ENCODE measurements at regions not wholly inside any gene's neighbourhood (a gene's known extent, or its start where the extent isn't known, plus 50 kb on each side); places are given as distances from the start of the nearest gene placed in this dataset.
"Not testable (repeated sequence)": the region's sequence is repeated elsewhere in the genome, so short reads cannot be mapped to it uniquely, and the experiment has no call there.

- DNase-seq (ENCODE audit: low spot score) = no peak
These were observed 197.8 kb downstream of the MEMO1 start for GRCh38 chr2:31813016-31813415.

DNA sequence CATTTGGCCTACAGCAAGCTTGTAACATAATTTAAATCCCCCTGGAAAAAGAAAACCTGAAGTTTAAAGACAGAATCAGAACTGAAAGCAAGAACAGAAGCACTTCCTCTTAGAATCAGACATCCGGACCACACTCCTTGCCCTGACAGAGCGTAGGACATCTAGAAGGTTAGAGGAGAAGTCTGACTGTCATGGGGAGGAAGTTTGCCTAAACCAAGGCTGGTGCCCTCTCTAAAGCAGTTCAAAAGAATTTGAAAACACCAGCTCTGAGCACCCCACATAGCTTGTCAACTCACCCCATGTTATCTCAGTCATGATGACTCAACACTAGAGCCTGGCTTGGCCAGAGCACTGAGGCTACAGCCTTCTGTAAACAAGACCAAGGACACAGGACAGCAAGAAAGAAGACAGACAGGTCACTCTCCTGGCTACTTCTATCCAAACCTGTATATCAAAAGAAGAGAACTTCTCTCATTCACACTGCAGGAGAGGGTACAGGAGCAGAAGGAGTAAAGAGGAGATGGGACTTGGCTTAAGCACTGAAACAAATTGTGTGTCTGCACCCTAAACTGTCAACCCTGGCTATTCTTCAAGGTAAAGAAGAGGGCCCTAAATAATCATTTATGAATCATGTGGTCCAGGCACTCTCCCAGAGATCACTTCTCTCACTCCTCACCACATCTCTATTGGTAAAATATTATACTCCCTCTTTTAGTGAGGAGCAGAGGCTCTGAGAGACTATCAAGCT, 198.6 kb downstream of the MEMO1 start:
- DNase-seq (ENCODE audit: low spot score) = peak; percentile 19

DNA sequence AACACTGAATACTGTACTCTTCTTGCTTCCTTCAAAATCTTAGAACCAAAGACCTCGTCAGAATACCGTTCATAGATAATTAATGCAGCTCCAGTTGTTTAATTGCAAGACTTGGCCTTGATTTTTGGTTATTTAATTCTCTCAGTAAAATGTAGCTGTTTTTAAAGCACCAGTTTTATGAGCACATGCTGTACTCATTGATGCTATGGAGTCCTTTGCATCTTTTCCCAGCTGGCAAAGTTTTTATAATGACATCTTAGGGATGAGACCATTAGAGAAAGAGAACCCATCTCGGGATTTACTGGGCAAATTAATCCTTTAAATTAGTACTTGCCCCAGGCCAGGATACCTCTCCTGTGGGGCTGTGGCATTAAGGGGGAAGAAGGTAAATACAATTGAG, 199.3 kb downstream of the MEMO1 start:
- DNase-seq (ENCODE audit: low spot score) = no peak

- no peak for DNase-seq (ENCODE audit: low spot score)
These were observed 200.4 kb downstream of the MEMO1 start for GRCh38 chr2:31810200-31810917.

DNA sequence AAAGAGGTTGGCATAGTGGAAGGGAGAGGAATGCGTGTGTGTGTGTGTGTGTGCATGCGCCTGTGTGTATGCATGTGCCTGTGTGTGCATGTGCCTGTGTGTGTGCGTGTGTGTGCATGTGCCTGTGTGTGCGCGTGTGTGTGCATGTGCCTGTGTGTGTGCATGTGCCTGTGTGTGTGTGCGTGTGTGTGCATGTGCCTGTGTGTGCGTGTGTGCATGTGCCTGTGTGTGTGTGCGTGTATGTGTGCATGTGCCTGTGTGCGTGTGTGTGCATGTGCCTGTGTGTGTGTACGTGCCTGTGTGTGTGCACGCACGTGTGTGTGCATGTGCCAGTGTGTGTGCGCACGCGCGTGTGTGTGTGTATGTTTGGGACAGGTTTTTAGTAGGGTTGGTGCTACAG, 205.1 kb downstream of the MEMO1 start:
- no peak for DNase-seq (ENCODE audit: low spot score)

- not testable (repeated sequence) for DNase-seq (ENCODE audit: low spot score)
These were observed 207.2 kb downstream of the MEMO1 start for GRCh38 chr2:31803481-31804153.

GRCh38 chr2:31802711-31803110, 208.1 kb downstream of the MEMO1 start:
- DNase-seq (ENCODE audit: low spot score) = no peak

DNA sequence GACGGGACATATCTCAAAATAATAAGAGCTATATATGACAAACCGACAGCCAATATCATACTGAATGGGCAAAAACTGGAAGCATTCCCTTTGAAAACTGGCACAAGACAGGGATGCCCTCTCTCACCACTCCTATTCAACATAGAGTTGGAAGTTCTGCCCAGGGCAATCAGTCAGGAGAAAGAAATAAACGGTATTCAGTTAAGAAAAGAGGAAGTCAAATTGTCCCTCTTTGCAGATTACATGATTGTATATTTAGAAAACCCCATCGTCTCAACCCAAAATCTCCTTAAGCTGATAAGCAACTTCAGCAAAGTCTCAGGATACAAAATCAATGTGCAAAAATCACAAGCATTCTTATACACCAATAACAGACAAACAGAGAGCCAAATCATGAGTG, 211.5 kb downstream of the MEMO1 start:
- DNase-seq (ENCODE audit: low spot score) = not testable (repeated sequence)

GRCh38 chr2:31788273-31788672, 207.5 kb upstream of the SRD5A2 start:
- no peak for DNase-seq (ENCODE audit: low spot score)

DNA sequence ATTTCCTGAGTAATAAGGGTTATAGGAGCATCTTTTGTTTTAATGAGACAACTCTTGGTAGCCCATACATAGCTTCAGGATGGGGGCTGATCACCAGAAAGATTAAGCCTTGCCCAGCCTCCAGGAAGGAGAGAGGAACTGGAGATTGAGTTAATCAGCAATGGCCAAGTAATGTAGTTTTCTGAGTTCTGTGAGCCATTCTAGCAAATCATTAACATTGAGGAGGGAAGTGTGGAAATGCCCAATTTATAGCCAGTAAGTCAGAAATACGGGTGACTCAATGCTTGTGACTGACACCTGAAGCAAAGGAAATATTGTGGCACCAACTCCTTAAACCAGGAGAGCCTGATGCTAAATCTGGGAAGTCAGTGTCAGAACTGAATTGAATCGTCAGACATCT, 205.1 kb upstream of the SRD5A2 start:
- no peak for DNase-seq (ENCODE audit: low spot score)

GRCh38 chr2:31784868-31785267, 204.1 kb upstream of the SRD5A2 start:
- no peak for DNase-seq (ENCODE audit: low spot score)

GRCh38 chr2:31783446-31784091, 202.8 kb upstream of the SRD5A2 start:
- DNase-seq (ENCODE audit: low spot score) = not testable (repeated sequence)

DNA sequence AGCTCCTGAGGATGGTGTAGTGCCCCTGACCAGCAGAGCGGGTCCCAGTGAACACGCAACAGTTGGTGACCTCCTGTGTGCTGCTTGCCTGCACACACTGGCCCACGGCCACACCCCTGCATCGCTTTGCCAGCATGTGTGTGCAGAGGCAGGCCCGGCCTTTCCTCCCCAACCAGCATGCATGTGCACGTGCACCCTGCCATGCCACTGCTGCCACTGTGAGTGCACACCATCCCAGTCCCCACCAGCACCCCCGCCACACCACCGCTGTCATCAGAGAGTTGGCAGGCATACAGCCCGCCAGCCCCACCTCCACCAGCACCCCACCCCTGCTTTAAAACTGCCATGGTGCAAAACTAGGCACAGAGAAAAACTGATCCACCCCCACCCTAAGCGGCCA, 197.4 kb upstream of the SRD5A2 start:
- no peak for DNase-seq (ENCODE audit: low spot score)

- DNase-seq (ENCODE audit: low spot score) = no peak
These were observed 190.0 kb upstream of the SRD5A2 start for GRCh38 chr2:31770741-31771140.

DNA sequence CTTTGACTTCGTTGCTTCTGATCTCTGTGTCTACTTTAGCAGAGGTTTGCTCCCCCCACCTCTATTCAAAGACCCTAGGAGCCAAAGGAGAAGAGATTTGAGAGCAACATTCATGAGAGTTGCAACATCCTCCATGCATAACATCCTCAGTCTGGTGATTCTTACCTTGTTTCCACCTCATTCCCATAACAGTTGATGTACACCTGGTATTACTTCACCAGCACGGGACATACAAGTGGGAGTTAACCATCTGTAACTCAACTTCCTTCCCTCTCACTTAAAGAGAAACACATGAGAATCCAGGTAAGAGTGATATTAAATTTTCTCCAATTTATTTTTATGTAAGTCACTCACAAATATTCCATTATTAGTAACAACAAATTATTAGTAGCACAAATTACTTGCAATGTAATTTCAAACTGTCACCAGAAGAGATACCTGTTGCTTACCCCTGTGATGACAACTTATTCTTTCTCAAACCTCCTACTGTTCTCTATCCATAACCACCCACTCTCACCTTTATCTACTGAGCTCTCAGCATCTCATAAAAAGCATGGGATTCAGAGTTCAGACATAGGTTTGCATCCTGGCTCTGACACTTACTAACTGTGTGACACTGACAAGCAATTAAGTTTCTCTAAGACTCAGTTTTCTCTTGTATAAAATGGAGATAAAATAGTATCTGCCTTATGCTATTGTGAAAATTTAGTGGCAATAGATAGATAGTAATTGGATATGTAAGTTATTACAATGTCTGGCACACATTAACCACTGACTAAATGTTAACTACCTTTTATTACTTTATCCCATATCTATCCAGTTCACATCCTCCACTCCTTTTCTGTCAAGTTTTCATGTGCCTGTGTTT, 184.6 kb upstream of the SRD5A2 start:
- DNase-seq (ENCODE audit: low spot score) = no peak

DNA sequence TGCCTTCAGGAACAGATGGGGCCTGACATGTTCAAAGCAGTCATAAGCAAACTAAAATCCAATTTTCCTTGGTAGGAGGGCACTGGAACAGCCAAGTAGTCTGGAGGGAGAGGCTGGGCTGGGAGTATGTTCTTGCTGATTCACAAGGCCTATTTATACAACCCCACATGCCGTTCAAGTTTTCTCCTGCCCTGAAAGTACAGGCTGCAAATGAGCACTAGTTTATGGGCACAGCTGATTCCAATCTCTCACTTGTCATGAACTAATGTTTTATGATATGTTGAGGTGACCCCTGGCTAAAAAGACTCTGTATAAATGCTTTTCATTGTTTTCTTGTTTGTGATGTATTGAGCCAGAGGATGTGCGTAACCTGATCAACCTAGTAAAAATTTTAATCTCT, 183.4 kb upstream of the SRD5A2 start:
- DNase-seq (ENCODE audit: low spot score) = no peak

DNA sequence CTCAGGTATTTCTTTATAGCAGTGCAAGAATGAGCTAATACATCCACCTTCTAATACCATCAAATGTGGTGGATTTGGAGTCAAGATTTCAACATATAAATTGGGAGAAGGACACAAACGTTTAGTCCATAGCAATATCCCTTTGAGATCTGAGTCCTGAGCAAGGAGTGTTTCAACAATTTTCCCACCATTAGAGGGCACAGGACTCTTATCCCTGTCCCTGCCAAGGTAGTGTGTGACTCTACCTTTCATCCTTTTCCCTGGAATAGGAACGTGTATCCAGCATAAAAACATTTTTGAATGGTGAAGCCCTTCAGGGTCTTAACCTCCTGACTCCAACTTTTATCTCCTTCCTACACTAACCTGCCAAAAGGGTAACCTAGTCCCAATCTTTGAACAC, 181.3 kb upstream of the SRD5A2 start:
- no peak for DNase-seq (ENCODE audit: low spot score)

DNA sequence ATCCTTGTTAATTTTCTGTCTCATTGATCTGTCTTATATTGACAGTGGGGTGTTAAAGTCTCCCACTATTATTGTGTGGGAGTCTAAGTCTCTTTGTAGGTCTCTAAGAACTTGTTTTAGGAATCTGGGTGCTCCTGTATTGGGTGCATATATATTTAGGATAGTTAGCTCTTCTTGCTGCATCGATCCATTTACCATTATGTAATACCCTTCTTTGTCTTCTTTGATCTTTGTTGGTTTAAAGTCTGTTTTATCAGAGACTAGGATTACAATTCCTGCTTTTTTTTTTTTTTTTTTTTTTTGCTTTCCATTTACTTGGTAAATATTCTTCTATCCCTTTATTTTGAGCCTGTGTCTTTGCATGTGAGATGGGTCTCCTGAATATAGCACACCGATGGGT, 176.6 kb upstream of the SRD5A2 start:
- not testable (repeated sequence) for DNase-seq (ENCODE audit: low spot score)

- DNase-seq (ENCODE audit: low spot score) = not testable (repeated sequence)
These were observed 168.0 kb upstream of the SRD5A2 start for GRCh38 chr2:31748746-31749145.

DNA sequence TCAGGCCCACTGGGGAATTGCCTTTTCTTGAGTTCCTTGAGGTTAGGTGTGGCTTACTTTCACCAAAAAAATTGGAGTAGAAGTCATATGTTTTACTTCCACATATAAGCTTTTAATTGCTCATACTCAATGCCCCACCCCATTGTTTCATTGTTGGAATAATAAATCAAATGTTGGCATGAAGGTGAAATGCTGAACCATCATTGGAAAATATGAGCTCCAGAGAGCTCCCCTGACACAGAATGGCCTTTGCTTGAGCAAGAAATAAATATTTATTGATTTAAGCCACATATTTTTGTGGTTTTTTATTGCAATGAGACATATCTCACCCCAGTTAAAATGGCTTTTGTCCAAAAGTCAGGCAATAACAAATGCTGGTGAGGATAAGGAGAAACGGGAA, 167.3 kb upstream of the SRD5A2 start:
- no peak for DNase-seq (ENCODE audit: low spot score)

DNA sequence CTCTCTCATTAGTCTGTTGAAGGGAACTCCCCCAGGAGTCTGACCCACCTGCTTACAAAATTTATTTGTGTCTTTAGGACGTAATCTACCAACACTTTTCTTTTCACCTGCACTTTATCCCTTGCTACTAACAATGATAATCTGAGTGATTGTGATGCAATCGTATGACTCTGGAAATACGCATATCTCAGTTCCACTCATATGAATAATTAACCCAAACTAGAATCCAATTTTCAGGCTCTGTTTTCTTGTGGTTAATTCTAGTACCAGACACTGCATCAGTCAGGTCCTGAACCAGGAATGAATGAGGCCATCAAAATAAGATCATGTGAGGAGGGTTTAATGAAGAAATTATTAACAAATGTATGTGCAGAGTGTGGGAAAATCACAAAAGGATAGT, 158.4 kb upstream of the SRD5A2 start:
- no peak for DNase-seq (ENCODE audit: low spot score)

Data from GM03348 (cell line).